Stomach (tissue), 4 donors: ENCODE measurements at regions not wholly inside any gene's neighbourhood (a gene's known extent, or its start where the extent isn't known, plus 50 kb on each side); places are given as distances from the start of the nearest gene placed in this dataset.

Experiments
- POLR2A ChIP-seq, 4 donors: fragments of 450-650 bp; IDR thresholded peaks; one replicate each; pipeline ENCODE4 v1.6.1; 2016; ENCODE audit warnings: antibody characterized with exemption in 4 of 4, control low read depth in 2 of 4, mild to moderate bottlenecking in 1 of 4, moderate library complexity in 1 of 4
- TF ChIP-seq, protein P1 (sequence below), 7 experiments: fragments of 450-650 bp in 4 of 7; fragments of 200-600 bp in 3 of 7; sonication (generic) in 3 of 7; IDR thresholded peaks; one replicate each; pipeline ENCODE4 v1.5.1; 2016 to 2019; ENCODE audit warnings: antibody characterized with exemption in 7 of 7, control low read depth in 2 of 7, mild to moderate bottlenecking in 1 of 7

DNA sequence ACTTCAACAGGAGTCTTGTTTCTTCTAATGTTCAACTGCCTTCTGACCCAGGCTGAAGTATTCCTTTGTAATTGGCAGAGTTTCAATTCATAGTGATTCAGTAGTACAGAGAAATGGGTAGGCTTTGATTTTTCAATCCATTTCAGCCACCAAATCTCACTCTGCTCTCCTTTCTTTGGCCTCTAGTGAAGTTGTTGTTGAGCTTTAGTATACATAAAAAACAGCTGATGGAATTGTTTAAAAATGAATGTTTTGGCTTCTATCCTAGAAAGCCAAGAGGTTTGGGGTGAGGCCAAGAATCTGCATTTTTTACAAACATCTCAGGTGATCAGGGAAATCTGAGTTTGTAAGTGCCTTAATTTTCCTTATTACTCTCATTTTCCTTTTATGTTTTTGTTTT lies 182.9 kb upstream of the MAP1B start:
- TF ChIP-seq, protein P1, sequence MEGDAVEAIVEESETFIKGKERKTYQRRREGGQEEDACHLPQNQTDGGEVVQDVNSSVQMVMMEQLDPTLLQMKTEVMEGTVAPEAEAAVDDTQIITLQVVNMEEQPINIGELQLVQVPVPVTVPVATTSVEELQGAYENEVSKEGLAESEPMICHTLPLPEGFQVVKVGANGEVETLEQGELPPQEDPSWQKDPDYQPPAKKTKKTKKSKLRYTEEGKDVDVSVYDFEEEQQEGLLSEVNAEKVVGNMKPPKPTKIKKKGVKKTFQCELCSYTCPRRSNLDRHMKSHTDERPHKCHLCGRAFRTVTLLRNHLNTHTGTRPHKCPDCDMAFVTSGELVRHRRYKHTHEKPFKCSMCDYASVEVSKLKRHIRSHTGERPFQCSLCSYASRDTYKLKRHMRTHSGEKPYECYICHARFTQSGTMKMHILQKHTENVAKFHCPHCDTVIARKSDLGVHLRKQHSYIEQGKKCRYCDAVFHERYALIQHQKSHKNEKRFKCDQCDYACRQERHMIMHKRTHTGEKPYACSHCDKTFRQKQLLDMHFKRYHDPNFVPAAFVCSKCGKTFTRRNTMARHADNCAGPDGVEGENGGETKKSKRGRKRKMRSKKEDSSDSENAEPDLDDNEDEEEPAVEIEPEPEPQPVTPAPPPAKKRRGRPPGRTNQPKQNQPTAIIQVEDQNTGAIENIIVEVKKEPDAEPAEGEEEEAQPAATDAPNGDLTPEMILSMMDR (IDR thresholded peaks at IDR 0.05), result no peak
- TF ChIP-seq POLR2A (IDR thresholded peaks at IDR 0.05), result no peak
